Esophagus mucosa (tissue), 1 donor: ENCODE measurements at regions not wholly inside any gene's neighbourhood (a gene's known extent, or its start where the extent isn't known, plus 50 kb on each side); places are given as distances from the start of the nearest gene placed in this dataset.

Source experiments
- ATAC-seq: fragments of 200-7000 bp; cut with Tn5 transposase; one replicate; pipeline ENCODE4 v1.9.1; 2020
- donor health status: DM: yes; HTN: yes; CAD: no.

DNA sequence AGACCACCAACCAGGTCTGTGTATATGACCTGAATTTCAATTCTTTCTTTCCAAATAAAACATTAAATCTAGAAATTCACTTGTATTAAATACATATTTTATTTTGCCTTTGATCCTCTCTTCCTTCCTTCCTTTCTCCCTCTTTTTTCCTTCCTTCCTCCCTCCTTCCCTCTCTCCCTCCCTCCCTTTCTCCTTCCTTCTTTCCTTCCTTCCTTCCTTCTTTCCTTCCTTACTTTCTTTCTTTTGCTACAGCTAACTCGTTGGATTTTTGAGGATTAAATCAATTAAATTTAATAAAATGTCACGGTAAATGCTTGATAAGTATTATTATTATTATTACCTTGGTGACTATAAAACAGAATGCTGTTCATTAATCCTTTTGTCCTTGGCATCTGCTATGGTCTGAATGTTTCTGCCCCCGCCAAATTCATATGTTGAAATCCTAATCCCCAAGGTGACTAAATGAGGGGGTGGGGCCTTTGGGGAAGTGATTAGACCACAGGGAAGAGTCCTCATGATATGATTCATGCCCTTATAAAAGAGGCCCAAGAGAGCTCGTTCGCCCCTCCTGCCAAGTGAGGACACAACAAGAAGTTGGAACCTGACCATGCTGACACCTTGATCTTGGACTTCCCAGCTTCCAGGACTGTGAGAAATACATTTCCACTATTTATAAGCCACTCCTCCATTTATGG, 67.6 kb upstream of the BTBD3 start:
- ATAC-seq = peak; percentile 54

GRCh38 chr20:11850901-11851300, 66.8 kb upstream of the BTBD3 start:
- no peak for ATAC-seq

DNA sequence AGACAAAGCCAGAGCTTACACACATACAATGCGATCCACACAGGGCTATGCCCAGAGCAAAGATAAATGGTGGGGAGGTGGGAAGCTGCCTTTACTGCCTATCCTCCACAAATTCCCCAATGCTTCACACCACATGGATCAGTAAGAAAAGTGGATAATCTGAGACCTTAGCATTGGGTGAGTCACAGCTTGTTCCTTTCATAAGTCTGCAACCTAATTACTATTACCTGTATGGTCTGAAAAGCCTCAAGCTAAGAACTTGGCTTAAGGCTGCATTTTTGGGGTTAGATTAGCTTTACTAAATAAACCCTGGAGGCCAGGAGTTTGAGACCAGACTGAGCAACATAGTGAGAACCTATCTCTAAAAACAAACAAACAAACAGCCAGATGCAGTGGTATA, 66.0 kb upstream of the BTBD3 start:
- peak; percentile 69 for ATAC-seq

GRCh38 chr20:11852189-11852588, 65.5 kb upstream of the BTBD3 start:
- ATAC-seq = peak; percentile 13

GRCh38 chr20:11852811-11853210, 64.9 kb upstream of the BTBD3 start:
- ATAC-seq = no peak

GRCh38 chr20:11853359-11853758, 64.3 kb upstream of the BTBD3 start:
- peak; percentile 13 for ATAC-seq

- ATAC-seq = no peak
Measured at GRCh38 chr20:11861479-11861878, 56.2 kb upstream of the BTBD3 start.

DNA sequence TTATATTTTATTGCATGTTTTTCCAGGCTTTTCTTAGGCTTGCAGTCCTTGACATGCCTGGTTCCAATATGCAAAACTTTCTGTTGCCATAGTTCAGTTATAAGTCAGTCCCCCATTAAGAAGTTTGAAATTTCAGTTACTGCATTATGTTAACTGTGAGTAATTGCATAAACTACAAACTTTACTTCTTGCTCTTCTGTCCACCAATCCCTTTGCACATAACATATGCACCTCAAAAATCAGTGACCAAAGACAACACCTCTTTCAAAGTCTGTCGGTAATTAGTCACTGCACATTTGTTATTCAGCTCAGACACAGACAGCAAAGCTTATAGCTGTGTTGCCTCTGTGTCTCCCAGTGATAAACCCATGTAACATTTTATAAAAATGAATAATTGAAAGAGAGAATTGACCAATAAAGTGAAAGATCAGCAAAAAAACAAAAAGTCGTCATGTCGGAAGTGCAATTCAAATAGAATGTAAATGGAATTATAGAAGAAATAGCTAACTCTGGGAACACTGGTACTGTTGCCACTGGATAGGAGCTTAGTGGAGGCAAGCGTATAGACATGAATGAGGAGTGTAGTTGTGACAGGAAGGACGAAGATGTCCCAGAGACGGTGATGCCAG, 50.3 kb upstream of the BTBD3 start:
- no peak for ATAC-seq
